Left renal cortex interstitium (tissue), 4 donors: ENCODE measurements at regions not wholly inside any gene's neighbourhood (a gene's known extent, or its start where the extent isn't known, plus 50 kb on each side); places are given as distances from the start of the nearest gene placed in this dataset.
"Not testable (repeated sequence)": the region's sequence is repeated elsewhere in the genome, so short reads cannot be mapped to it uniquely, and the experiment has no call there.

Experiments
- DNase-seq, 4 donors: peaks; one replicate each; pipeline ENCODE4 v3.0.0-alpha.2; 2013; ENCODE audit warnings: low read depth in 4 of 4, low spot score in 2 of 4, missing footprints in 1 of 4

DNA sequence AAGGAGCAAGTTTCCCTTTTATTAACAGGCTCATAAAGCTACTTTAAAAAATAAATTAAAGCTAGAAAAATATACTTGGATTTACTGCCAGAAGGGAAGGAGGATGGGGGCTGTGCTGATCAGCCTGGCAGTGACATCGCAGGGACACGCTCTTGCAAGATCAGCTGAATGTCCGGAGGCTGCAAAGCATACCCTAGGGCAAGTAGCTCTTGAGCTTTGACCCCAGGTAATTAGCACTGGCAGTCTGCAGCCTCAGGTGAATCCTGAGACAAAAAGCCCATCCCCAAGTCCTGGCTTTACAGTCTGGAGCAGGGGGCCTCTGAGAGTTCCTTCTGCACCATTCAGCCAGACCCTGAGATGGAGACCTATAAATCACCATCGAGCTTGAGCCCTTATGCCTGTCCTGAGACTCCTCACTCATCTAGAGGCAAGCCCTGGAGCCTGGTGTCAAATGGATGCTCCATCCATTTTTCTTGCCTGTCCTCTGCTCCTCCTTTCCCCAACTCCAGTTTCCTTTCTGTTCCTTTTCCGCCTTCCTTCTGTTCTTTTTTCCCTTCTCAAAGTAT, 131.7 kb downstream of the TMEM114 start:
- no peak for DNase-seq

DNA sequence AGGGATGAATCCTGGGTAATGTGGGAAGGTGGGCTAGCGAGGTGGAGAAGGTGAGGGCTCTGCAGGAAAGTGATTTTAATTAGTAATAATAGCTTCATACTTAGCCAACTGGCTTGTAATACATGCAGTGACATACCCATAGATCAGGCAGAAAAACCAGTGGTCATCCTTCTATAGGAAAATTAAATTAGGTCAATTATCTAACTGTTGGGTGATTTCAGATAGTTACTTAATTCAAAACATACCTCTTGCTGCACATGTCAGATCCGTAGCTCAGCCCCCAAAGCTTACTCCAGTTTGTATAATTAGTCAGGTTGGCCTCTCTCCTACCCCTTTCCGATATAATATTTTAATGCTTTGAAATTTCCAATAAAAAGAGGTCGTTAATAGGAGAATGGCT, 137.0 kb downstream of the TMEM114 start:
- no peak for DNase-seq

DNA sequence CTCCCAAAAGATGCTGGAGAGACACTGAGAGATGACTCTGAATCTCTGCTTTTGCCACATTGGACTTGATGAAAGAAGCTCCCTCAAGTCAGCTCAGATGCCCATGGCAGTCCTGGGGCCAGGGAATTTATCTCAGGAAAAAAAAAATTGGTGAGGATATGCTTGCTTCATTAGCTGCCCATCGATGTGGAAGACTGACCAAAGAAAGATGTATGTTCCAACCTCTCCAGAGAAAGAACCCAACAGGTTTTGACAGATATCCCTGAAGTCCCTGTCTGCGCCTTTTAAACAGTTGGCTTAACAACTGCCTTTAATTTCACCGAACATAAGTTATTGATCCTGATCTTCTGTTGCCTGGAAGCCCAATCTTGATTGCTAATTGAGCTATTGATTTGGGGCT, 137.4 kb downstream of the TMEM114 start:
- DNase-seq = no peak

DNA sequence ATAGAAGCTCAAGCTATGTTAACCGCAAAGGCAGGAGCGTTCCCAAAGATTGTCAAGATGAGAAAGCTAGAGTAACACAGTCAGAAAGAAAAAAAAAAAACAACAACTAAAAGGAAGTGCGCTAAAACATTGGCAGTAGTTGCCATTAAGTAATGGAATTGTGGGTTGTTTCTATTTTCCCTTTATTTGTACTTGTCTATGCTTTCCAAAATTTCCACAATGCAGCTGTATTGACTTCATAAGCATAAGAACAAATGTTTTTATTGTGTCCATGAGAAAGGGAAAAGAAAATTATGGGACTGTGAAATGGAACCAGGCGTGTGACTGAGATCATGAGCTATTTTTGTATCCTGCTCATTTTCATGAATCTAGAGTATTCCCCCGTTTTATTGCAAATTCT, 153.4 kb downstream of the TMEM114 start:
- DNase-seq = no peak

DNA sequence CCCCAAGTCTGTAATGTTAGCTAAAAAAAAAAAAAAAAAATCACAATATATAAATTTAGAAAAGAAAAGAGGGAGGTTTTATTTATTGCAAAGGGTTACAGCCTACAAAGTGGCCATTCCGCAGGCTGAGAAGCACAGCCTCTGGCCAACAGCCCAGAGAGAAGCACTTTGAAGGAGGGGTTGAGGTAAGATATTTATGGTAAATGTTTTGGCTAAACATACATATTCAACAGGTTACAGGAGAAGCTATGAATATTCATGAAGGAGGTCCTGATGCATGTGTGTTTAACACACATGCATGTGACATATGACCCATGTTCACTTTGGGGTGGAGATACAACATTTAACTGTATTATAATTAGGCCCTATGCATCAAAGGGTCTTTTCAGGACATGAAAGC, 158.5 kb downstream of the TMEM114 start:
- no peak for DNase-seq

DNA sequence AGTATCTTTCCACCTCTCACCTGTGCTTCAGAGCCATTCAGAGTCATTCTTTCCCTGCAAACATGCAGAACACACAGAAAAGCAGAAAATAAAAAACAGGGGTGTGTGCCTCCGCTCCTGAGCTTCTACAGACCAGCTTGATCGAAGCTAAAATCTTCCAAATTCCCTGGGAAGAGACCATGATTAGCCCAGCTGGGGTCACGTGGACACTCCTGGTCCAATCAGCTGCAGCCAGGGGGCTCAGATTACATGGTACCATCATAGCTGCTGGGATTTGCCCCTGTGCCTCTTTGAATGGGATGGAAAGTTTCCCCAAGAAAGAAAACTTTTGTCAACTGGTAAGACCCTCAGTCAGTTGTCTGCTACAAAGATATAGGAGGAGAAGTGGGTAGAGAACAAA, 159.9 kb downstream of the TMEM114 start:
- DNase-seq = no peak

DNA sequence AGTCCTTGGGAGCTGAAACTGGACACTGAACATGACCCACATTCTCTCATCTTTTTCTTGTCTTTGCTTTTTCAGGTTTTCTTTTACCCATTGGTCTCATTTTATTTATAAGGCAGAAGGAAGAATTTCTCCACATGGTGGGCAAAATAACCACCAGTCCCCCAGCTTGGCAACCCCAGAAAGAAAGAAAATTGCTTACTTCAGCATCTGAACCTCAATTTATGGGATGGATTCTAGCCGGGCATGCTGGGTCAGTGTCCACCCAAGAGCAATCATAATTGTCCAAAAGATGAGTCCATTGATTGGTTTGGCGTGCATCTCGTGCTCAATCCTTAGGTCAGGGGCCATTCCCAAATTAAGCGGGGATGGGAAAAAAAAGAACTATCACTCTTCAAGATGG, 163.7 kb downstream of the TMEM114 start:
- no peak for DNase-seq

DNA sequence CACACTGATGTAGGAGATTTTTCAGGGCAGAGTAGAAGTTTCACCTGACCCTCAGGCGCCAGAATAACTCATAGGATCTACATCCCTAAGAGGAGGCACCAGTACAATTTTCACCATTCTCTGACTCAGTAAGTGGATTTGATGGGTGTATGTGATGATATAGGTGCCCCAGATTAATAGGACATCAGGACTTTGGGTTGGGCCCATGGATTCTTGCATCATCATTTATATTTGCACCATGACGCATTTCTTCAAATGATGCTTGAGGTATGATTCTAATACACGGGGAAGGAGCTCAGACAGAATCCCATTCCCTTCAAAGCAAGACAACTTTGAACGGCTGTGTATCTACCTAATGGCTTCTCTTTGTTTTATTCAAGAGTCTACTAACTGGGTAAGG, 173.2 kb downstream of the TMEM114 start:
- DNase-seq = no peak

DNA sequence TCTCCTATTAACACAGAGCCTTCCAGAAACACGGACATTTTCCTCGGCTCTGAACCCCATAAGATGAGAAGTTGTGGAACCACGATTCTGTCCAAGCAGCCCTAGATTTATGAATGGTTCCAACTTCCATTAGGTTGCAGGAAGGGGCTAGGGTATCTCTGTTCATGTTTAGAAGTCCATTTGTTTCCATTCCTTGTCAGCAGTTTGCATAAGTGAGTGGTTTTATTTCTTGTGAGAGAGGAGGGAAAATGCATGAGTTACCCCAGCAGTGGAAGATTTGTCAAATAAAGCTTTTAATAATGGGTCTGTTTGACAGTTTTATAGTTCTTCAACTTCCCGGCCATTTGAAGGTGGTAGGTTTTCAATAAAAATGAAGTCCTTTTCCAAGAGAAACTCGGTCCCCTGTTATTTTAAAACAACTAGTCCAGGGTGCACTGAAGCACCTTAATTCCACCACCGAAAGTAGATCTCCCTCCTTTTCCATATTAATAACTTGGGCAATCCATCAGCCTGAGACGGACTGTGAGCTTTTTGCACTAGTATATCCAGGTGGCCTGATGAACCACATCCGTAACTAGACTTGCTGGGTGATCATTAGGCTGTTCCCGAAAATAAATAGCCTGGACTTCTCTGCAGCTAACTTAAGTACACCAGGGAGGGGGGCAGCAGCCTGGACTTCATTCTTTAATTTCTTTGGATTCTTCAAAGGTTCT, 181.3 kb downstream of the TMEM114 start:
- no peak for DNase-seq

DNA sequence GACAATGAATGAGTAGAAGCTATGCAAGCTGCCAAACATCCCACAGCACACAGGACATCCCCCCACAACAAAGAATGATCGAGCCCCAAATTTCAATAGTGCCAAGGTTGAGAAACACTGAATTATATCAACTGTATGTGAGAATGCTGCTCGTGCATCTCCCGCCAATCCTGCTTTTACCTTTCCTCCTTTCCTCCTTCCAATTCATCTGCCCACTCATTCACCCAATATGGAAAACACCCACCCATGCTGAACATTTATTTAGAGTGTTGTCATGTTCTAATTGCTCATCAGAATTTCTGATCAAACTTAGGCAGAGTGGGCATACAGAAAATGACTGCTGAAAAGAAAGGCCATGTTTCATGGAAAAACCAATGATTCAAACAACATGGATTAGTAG, 183.0 kb downstream of the TMEM114 start:
- no peak for DNase-seq

DNA sequence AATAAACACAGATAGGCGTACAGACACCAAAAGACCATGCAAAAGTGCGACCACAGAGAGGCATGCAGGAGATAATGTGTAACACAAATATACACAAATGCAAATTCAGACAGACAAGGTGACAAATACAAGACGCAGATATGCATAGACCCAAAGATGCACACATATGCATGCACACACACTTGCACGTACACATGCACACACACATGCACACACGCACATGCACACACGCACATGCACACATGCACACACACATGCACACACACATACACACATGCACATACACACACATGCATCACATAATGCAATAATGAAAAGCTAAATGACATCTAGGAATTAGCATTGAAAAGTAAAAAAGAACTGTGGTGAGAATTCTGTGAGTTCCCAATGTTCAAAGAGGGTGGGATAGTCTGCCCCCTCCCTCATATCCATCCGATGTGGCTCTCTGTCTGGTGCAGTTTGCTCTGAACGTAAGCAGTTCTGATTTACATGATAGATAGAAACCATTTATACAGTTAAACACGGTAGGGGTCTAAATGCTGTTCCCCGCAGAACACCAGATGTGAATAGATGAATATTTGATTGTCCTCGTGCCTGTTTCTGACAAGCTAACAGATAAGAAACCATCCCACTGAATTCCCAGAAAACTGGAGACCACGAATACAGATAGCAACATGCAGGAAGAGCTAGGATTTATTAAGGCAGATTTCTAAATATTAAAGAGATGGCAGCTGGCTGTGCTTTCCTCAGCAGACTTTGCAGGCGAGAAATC, 186.1 kb downstream of the TMEM114 start:
- DNase-seq = no peak

DNA sequence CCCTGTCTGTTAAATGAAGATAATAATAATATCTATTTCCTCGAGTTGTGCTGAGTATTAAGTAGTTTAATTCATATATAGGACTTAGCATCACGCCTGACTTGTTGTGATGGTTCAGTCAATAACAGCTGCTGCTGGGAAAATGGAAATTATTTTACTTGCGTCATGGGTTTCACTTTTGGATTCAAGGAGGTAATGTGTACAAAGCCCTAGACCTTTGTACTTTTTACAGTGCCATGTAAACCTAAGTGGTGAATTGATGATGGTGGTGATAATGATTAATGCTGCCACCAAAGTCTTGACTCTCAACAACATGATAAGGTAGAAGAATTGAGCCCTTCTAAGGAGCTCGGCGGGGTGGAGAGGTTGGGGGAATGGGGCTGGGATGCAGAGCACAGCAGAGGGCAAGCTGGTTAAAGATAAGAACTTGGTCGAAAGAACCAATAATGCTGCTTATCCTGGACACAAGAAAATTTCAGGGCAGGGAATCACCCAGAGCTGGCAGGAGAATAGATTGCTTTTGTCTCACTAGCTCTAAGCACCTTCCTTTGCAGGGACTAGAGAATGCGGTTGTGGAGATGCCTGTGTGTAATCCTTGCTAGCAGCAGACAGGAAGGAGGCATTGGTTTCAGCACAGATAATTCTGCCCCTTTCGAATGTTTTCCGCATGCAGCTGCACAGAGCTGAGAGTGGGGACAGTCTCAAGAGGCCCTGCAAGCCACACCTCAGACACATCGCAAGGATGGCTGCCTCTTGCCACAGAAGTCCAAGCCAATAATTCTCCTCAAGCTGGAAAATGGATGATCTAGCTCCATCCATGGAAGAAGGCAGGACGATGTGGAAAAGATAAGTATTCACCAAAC, 187.1 kb downstream of the TMEM114 start:
- DNase-seq = no peak

DNA sequence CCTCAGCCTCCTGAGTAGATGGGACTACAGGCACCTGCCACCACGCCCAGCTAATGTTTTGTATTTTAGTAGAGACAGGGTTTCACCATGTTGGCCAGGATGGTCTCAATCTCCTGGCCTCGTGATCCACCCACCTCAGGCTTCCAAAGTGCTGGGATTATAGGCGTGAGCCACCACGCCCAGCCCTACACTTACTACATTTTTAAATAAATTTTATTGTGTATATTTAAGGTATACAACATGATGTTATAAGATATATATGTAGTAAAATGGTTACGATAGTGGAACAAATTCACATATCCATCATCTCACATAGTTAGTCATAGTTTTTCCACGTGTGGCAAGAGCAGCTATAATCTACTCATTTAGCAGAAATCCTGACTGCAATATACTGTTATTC, 189.6 kb downstream of the TMEM114 start:
- DNase-seq = not testable (repeated sequence)

DNA sequence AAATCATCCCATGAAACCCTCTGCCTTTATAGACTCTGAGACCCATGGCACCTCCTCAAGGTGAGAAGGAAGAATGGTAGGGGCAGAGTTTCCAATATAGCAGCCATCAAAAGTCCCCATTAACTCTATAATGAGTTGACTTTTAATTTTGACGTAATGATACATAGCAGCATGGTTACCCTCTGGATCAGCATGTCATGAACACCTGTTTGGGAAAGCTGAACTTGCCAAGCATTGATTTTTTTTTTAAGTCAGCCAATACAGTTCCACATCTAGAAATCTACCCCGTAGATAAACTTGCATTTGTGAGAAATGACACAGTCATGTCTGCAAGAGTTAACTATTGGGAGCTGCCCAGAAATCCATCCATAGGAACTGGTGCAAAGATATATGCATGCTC, 191.8 kb downstream of the TMEM114 start:
- no peak for DNase-seq

DNA sequence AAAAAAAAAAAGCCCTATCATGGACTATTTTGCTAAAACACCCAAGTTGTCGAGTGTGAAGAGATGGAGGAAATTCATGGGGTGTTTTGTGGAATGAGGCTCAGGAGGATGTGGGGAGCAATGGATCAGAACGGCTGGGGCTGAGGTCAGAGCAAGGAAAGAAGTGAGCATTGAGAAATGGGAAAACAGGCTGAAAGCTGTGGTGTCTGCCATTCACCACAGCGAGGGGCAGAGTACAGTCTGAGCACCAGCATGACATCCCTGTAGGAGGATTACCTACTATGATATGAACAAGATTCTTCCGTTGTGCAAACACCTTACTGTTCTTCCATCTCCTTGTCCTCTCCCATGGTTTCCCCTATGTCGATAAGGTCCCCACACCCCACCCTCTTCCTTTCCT, 193.1 kb downstream of the TMEM114 start:
- no peak for DNase-seq

DNA sequence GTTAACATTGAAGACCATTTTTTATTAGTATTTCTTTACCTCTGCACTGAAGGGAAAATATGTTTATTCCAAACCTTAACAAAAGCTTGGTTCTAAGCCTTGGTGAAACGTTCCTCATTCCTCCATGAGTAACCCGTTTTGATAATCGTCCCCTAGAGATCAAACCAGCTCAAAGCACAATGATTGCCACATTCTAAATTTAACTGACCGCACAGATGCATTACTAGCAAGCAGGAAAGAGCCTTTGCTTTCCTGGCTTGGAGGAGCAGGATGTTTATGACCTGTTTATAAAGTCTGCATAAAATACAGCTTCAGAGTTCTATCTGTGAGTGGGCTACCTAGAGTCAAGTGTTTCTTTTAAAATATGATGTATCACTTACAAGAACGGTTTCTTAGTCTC, 193.8 kb downstream of the TMEM114 start:
- DNase-seq = no peak

DNA sequence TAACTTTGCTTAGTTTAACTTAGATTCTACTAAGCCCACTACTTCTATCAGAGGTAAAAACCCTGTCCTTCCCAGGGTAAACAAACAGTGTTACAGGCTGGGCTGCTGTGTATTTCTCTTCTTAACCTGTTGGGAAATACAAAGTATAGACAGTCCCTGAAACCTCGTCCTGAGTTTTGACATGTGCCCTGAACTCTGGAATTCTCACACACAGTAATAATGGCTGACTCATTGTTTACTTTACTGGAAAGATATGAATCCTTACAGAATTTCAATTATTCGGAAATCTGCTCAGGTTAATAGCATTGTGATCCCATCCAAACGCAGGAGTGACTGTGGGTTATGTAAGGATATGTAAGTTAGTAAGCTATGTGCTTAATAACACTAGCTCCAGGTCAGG, 199.1 kb downstream of the TMEM114 start:
- DNase-seq = no peak

DNA sequence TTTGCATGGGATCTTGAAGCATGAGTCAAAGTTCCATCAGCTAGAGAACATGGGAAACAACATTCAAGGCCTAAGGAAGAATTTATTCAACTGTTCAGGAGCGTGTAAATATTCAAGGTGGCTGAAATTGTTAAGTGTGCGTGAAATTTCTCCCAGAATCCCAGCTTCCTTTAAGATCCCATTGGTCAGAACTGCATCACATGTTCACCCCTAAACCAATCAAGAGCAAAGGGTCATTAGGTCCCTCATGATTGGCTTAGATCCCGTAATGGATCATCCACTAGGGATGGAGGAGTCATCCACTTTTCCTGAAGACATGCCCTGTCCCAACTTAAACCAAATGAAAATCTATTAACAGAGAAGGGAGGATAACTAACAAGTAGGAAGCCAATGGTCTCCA, 201.6 kb downstream of the TMEM114 start:
- DNase-seq = no peak

DNA sequence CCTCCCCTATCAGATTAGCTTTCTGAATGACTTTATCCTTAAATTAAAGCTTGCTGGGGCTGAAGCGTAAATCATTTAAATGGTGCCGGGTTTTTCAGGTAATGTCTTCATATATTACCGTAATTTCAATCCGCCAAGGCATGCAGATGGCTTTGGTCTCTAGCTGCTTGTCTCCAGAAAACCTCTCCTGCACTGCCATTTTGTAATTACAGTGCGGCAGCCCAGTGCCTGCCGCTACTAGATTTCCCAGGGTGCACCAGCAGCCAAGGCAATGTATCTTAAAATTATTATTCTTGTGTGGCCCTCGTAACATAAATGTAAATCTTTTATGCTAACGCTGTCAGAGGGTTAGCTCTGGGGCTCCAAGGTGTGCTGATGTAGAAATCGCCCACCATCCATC, 208.5 kb downstream of the TMEM114 start:
- no peak for DNase-seq

DNA sequence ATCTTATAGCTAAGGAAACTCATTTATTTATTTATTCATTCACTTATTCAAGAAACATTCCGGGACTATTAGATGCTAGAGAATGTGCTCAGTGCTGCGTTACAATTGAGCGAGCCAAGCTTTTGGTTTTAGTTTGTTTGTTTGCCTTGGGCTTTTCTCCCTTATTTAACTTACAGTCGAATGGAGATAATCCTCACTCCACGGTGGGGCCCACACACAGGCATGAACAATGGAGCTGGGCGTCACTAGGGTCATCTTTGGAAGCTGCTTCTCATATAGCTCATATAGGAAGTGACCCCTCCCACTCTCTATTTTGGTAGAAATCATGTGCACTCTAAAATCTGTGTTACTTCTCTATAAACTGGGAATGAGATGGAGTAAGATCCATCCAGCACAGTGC, 210.0 kb downstream of the TMEM114 start:
- no peak for DNase-seq

DNA sequence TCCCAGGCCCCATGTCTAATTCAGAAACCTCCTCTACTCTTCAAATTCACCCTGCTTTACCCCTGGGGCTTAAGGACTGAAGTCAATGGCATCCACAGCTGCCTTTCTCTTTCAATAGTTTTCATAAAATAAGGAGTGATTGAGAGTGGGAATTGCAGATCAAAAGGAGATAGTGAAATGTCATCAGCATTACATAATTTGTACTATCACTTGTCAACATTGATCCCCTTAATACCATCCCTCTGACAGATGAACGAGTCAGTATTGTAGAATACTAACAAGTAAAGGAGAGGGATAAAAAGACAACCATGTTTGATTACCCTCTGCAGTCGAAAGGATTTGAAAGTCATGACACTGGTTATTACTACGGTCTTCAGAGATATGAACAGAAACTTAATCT, 212.4 kb downstream of the TMEM114 start:
- DNase-seq = no peak
